HG02763 (cell line): ENCODE measurements at regions not wholly inside any gene's neighbourhood (a gene's known extent, or its start where the extent isn't known, plus 50 kb on each side); places are given as distances from the start of the nearest gene placed in this dataset.

Experiments used
- ATAC-seq: cut with Tn5 transposase; IDR thresholded peaks from one replicate; pipeline ENCODE4 v1.9.1; 2021; ENCODE audit warnings: mild to moderate bottlenecking, moderate library complexity; ENCODE audit not compliant: unreplicated experiment

- no peak for ATAC-seq
These were observed 182.1 kb downstream of the ETS2 start for GRCh38 chr21:38987633-38988508.

DNA sequence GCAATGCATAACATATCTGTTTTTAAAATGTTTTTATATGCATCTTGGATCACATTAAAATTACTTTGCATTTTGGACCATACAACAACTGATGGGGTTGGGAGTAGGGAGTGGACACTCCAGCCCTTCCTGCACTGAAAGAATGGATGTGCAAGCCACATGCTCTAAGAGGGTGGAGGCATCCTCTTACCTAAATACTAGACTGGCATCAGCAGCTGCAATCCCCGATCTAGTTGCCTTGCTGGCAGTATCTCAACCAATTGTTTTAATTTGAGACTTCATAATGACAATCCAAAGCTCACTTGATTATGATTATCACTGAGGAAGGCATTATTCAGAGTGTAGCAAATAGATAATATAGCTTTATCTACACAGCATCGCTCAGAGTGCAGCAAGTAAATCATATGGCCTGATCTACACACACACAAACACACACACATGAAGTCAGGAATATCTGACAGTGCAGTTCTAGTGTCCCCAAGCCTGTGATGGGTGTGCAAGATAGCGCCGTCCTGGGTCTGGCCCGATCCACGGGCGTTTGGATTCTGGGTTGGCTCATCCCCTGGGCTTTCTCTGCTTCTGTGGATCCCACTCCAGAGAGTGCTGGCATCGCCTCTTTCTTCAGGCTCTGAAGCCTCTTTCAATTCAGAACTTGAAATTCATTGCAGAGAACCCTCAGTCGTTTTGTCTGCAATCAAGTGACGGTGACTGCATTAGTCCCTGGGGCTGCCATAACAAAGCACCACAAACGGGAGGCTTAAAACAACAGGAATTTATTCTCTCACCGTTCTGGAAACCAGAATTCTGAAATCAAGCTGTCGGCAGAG is 181.3 kb downstream of the ETS2 start:
- ATAC-seq, result no peak

GRCh38 chr21:38986406-38986805 is 180.7 kb downstream of the ETS2 start:
- ATAC-seq, result no peak

GRCh38 chr21:38985568-38986378 is 180.0 kb downstream of the ETS2 start:
- ATAC-seq, result no peak

DNA sequence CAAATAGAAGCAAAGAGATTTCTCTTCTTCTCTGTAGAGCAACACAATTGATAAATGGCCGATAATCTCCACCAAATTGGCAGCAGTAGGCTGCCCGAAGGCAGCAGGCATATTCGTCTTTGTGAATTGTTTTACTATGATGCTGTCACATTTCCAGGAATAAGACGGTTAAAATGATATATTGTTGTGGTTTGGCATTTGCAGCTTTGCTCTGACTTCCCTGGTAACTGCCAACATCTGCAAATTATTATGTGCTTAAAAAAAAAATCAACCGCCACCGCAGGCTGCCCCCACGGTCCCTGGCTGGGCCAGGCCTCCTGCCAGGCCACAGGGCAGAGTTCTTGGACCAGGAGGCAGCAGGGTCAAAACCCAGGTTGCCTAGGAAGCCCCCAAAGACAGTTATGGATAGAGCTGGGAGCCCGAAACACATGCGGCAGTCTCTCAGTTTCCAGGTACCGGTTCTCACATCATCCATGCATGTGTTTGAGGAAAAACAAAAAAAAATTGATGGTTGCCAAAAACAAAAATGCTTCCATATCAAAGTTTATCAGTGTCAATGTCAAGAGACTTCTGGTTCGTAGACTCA is 179.3 kb downstream of the ETS2 start:
- no peak for ATAC-seq

DNA sequence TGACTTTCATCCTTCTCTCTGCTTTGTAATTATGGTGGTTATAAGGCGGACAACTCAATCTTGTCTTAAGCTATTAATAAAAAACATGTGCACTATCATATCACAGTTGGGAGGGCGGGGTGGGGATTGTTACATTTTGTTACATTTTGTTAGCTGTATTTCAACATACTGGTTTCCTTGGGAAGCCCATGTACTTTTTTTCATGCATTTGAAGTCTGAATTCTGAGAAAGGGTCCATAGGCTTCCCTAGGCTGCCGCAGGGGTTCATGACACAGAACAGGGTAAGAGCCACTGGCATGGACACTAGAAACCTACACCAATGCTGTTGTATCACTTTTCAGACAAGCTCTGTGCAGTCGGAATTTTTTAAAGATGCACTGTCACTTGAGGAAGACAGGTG is 178.8 kb downstream of the ETS2 start:
- ATAC-seq, result no peak

GRCh38 chr21:38983560-38983959 is 177.8 kb downstream of the ETS2 start:
- ATAC-seq, result no peak

DNA sequence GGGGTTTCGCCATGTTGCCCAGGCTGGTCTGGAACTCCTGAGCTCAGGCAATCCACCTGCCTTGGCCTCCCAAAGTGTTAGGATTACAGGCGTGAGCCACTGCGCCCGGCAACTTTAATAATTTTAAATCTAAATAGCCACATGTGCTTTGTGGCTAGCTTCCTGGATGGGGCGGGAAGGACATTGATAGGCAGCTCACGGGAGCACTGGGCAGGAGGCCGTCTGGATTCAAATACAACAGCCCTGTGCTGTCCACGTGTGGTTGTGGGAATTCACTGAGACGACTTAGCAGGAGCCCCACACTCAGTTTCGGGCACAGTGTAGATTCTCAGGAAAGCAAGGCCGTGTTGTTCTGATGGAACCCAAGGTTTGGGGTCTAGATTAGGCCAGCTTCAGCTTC is 177.1 kb downstream of the ETS2 start:
- ATAC-seq, result no peak

GRCh38 chr21:38982096-38982495 is 176.4 kb downstream of the ETS2 start:
- no peak for ATAC-seq

GRCh38 chr21:38980416-38981313 is 174.9 kb downstream of the ETS2 start:
- ATAC-seq, result no peak

DNA sequence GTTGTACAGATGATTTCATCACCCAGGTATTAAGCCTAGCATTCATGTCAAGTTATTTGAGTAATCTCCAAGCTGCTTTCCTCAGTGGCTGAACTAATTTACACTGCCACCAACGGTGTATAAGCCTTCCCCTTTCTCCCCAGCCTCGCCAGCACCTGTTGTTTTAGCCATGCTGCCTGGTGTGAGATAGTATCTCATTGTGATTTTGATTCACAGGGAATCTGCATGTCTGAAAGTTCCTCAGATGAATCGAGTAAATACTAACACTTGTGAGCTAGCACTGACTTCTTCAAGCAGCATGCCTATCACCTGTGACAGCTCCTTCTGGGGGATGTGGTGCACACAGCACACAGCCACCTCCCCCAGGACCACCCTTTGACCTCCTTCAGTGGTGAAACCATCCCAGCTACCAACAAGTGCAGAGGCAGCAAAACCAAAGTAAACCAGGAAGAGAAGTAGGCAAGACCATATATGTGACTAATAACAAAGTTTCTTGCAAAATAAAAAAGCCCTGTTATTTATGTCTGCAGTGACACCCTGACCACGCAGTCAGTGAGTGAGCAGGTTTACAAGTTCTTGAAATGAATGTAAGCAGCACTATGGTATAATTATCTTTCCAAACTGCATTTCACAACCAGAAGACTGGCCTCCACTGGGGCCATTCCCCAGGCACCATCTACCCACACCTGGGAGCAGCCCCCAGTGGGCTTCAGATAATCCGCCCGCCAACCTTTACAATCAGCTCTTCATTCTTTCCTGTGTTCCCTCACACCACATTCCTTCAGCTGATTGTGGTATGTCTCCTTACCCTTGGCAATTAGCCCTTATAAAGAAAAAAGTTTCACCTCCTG is 173.8 kb downstream of the ETS2 start:
- no peak for ATAC-seq

GRCh38 chr21:38976900-38977299 is 171.2 kb downstream of the ETS2 start:
- no peak for ATAC-seq

DNA sequence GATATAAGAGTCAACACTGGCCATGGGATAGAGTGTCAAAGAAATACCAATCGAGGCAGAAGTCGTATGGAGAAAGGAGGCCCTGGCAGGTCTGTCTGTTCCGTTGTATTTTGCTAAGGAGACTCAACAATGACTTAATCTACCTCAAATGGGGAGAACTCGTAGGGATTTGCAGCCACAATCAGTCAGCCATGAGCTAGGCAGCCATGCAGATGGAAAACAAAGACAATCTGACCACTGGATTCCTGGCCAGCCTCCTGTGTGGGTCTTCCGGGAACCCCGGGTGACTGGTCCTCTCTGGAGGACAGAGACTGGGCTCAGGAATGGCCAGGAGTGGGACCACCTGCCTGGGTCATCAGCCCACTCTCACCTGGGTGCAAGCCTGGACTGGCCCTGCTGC is 167.8 kb downstream of the ETS2 start:
- no peak for ATAC-seq

DNA sequence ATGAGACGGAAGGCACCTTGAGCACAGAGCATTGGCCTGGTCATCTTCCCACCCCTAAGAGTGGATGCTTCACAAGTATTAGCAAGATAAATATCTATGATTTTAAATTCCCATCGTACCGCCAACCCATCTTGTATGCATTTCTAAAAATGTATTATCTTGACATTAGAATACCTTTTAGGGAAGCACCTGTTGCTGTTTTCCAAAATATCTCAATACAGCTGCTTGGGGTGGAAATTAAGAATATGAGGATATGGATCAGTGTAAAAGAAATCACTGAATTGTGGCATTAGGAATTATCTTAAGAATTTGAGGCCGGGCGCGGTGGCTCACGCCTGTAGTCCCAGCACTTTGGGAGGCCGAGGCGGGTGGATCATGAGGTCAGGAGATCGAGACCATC is 166.3 kb downstream of the ETS2 start:
- no peak for ATAC-seq

DNA sequence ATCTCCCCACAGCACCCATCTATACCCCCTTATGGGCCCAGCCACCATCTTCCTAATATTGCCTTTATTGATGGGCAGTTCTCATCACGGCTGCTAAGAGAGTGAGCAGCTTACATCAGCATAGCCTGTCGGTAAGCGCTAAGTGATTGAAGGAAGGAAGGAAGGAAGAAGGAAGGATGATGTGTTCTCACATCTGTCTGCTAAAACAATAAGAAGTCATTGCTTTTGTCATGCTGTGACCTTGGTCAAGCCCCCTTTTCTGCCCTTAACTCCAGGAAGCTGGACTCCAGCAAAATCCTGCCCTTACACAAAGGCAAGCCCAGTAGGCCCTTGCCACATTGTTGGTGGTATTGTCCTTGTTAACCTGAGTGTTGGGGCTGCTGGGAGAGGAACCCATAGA is 165.0 kb downstream of the ETS2 start:
- no peak for ATAC-seq

GRCh38 chr21:38968887-38969543 is 163.3 kb downstream of the ETS2 start:
- ATAC-seq, result no peak

DNA sequence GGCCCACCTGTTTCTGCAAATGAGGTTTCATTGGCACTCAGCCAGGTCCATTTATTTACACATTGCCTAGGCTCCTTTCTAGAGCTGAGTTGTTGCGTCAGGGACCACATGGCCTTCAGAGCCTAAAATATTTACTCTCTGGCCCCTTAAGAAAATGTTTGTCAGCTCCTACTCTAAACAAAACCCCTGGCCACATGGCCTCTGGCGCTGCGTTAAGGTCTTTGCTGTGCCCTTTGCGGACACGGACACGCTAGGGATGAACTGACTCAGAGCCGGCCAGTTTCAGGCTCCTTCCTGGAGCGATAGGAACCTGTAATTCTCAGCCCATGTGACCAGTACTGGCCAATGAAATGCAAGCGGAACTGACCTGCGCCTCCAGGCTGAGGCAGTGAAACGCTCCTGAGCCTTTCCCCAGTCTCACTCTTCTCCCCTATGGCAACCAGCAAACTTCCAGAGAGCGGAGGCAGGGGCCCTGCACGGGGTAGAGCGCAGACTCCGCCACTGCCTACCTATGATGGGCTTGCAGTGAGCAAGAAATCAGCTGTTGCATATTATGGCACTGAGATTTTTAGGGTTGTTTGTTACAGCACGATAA is 160.3 kb downstream of the ETS2 start:
- ATAC-seq, result no peak

DNA sequence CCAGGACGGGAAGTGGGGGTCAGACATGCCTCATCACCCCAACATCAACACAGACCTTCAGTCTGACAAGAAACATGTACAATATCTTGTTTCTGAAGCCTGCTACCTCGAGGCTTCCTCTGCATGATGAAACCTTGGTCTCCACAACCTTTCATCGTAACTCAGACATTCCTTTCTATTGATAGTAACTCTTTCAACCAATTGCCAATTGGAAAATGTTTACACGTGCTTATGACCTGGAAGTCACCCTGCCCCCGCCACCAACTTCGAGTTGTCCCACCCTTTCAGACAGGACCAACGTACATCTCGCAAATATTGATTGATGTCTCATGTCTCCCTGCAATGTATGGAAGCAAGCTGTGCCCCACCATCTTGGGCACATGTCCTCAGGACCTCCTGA is 159.5 kb downstream of the ETS2 start:
- no peak for ATAC-seq
